ENCODE measurements at regions not wholly inside any gene's neighbourhood (a gene's known extent, or its start where the extent isn't known, plus 50 kb on each side); places are given as distances from the start of the nearest gene placed in this dataset.

- no peak for TF ChIP-seq POLR2A (IDR thresholded peaks at IDR 0.05)
- TF ChIP-seq, protein P1, sequence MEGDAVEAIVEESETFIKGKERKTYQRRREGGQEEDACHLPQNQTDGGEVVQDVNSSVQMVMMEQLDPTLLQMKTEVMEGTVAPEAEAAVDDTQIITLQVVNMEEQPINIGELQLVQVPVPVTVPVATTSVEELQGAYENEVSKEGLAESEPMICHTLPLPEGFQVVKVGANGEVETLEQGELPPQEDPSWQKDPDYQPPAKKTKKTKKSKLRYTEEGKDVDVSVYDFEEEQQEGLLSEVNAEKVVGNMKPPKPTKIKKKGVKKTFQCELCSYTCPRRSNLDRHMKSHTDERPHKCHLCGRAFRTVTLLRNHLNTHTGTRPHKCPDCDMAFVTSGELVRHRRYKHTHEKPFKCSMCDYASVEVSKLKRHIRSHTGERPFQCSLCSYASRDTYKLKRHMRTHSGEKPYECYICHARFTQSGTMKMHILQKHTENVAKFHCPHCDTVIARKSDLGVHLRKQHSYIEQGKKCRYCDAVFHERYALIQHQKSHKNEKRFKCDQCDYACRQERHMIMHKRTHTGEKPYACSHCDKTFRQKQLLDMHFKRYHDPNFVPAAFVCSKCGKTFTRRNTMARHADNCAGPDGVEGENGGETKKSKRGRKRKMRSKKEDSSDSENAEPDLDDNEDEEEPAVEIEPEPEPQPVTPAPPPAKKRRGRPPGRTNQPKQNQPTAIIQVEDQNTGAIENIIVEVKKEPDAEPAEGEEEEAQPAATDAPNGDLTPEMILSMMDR (IDR thresholded peaks at IDR 0.05): no peak
- intact Hi-C loops (cut with DNase I; ENCODE audit: low total_unique reads): no loop called here
- no peak overlapping the region for H3K4me3 ChIP-seq (ENCODE audit: low read depth, poor library complexity, severe bottlenecking)
- WGBS, 2 donors: 61 to 67% methylated on average over 2 of the region's 2 CpGs
- no peak for DNase-seq (ENCODE audit: low spot score in 2 of 2)
Measured at GRCh38 chr17:71668807-71669206, 452.0 kb upstream of the SOX9 start.

GRCh38 chr17:71677439-71677838 is 443.4 kb upstream of the SOX9 start:
- 63 to 68% methylated on average over 4 of the region's 4 CpGs for WGBS, 2 donors
- intact Hi-C loops (cut with DNase I; ENCODE audit: low total_unique reads): no loop called here
- no peak for DNase-seq (ENCODE audit: low spot score in 2 of 2)
- no peak overlapping the region for H3K4me3 ChIP-seq (ENCODE audit: low read depth, poor library complexity, severe bottlenecking)
- TF ChIP-seq, protein P1 (IDR thresholded peaks at IDR 0.05): no peak
- no peak for TF ChIP-seq POLR2A (IDR thresholded peaks at IDR 0.05)

DNA sequence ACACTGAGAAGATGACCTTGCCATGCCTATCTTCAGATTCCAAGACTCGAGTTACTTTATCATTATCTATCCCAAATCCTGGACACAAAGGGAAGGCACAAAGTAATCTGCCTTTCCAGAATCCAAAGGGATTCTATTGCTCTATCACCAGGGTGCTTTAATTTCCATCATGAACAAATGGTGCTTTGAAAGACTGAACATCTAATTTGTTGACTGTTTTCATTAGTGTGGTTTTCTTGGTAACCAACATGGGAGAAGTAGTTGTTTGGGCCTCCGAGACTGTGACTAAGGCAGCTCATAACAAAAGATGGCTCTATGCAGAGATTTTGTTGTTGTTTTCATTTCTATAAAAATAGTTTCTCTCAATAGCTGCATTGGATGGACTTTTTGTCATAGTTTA is 441.0 kb upstream of the SOX9 start:
- intact Hi-C loops (cut with DNase I; ENCODE audit: low total_unique reads): no loop called here
- no peak overlapping the region for H3K4me3 ChIP-seq (ENCODE audit: low read depth, poor library complexity, severe bottlenecking)
- no peak for DNase-seq (ENCODE audit: low spot score in 2 of 2)
- no peak for TF ChIP-seq POLR2A (IDR thresholded peaks at IDR 0.05)
- TF ChIP-seq, protein P1 (IDR thresholded peaks at IDR 0.05): no peak
- 77 to 84% methylated on average over 2 of the region's 2 CpGs for WGBS, 2 donors

GRCh38 chr17:71681427-71682173 is 439.2 kb upstream of the SOX9 start:
- 84% methylated on average over 4 of the region's 4 CpGs for WGBS, 2 donors
- no peak overlapping the region for H3K4me3 ChIP-seq (ENCODE audit: low read depth, poor library complexity, severe bottlenecking)
- intact Hi-C loops (cut with DNase I; ENCODE audit: low total_unique reads): no loop called here
- TF ChIP-seq, protein P1 (IDR thresholded peaks at IDR 0.05): no peak
- no peak for TF ChIP-seq POLR2A (IDR thresholded peaks at IDR 0.05)
- no peak for DNase-seq (ENCODE audit: low spot score in 2 of 2)

GRCh38 chr17:71682174-71682494 is 438.7 kb upstream of the SOX9 start:
- TF ChIP-seq, protein P1 (IDR thresholded peaks at IDR 0.05): no peak
- no peak for TF ChIP-seq POLR2A (IDR thresholded peaks at IDR 0.05)
- H3K4me3 ChIP-seq (ENCODE audit: low read depth, poor library complexity, severe bottlenecking): no peak overlapping the region
- intact Hi-C loops (cut with DNase I; ENCODE audit: low total_unique reads): no loop called here
- DNase-seq (ENCODE audit: low spot score in 2 of 2): no peak
- 79 to 95% methylated on average over 1 of the region's 1 CpG for WGBS, 2 donors

DNA sequence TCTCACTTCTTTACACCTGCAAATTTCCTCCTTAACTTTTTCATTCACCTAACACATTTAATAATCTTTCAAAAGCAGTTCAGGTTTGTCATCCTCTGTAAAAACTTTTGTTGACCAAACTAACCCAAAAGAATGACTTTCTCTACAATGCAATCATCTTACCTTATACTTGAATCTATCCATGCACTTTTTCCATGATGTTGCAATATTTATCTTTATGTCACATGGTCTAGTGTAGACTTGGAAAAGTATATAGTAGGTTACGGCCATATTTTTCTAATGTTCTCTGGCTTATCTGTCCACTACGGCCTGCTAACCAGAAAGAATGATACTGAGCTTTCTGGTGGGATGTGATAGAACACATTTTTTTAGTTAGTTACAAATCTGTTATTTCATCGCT is 431.0 kb upstream of the SOX9 start:
- TF ChIP-seq, protein P1 (IDR thresholded peaks at IDR 0.05): no peak
- TF ChIP-seq POLR2A (IDR thresholded peaks at IDR 0.05): no peak
- no peak overlapping the region for H3K4me3 ChIP-seq (ENCODE audit: low read depth, poor library complexity, severe bottlenecking)
- 81 to 87% methylated on average over 3 of the region's 3 CpGs for WGBS, 2 donors
- intact Hi-C loops (cut with DNase I; ENCODE audit: low total_unique reads): no loop called here
- DNase-seq (ENCODE audit: low spot score in 2 of 2): no peak
